Epidermal melanocyte (primary cell): ENCODE measurements at regions not wholly inside any gene's neighbourhood (a gene's known extent, or its start where the extent isn't known, plus 50 kb on each side); places are given as distances from the start of the nearest gene placed in this dataset.

ENCODE experiments used
- DNase-seq: peaks from one replicate; pipeline ENCODE4 v3.0.0; 2011; ENCODE audit warnings: low spot score; ENCODE audit not compliant: insufficient read length

GRCh38 chr12:111055181-111055880 lies 135.0 kb upstream of the MYL2 start:
- DNase-seq, result no peak

- no peak for DNase-seq
Measured at GRCh38 chr12:111048991-111049390, 128.6 kb upstream of the MYL2 start.

GRCh38 chr12:111046896-111047295 lies 126.5 kb upstream of the MYL2 start:
- DNase-seq, result no peak

GRCh38 chr12:111045941-111046340 lies 125.6 kb upstream of the MYL2 start:
- no peak for DNase-seq

GRCh38 chr12:111041091-111041490 lies 120.7 kb upstream of the MYL2 start:
- no peak for DNase-seq

- no peak for DNase-seq
Measured at GRCh38 chr12:111040690-111041089, 120.3 kb upstream of the MYL2 start.

GRCh38 chr12:111038941-111039340 lies 118.6 kb upstream of the MYL2 start:
- no peak for DNase-seq

- no peak for DNase-seq
Measured at GRCh38 chr12:111038077-111038476, 117.7 kb upstream of the MYL2 start.

- DNase-seq, result no peak
Measured at GRCh38 chr12:111037047-111037446, 116.7 kb upstream of the MYL2 start.

GRCh38 chr12:111035578-111036301 lies 115.4 kb upstream of the MYL2 start:
- DNase-seq, result no peak

GRCh38 chr12:111034886-111035577 lies 114.7 kb upstream of the MYL2 start:
- DNase-seq, result no peak

- DNase-seq, result no peak
Measured at GRCh38 chr12:111034083-111034885, 113.9 kb upstream of the MYL2 start, which contains the start of gene CUX2. CUX2 (plus strand) TSS chr12:111034165.

- no peak for DNase-seq
Measured at GRCh38 chr12:111033281-111034082, 113.1 kb upstream of the MYL2 start.

GRCh38 chr12:111032591-111032919 lies 112.2 kb upstream of the MYL2 start:
- no peak for DNase-seq

- no peak for DNase-seq
Measured at GRCh38 chr12:111031916-111032590, 111.7 kb upstream of the MYL2 start.

GRCh38 chr12:111030800-111031199 lies 110.4 kb upstream of the MYL2 start:
- DNase-seq, result no peak

GRCh38 chr12:111029732-111030131 lies 109.4 kb upstream of the MYL2 start:
- no peak for DNase-seq

- no peak for DNase-seq
Measured at GRCh38 chr12:111029305-111029704, 108.9 kb upstream of the MYL2 start.

GRCh38 chr12:111028830-111029229 lies 108.5 kb upstream of the MYL2 start:
- DNase-seq, result no peak

GRCh38 chr12:111027431-111027830 lies 107.1 kb upstream of the MYL2 start:
- no peak for DNase-seq
